Spleen (tissue), 11 donors: ENCODE measurements at regions not wholly inside any gene's neighbourhood (a gene's known extent, or its start where the extent isn't known, plus 50 kb on each side); places are given as distances from the start of the nearest gene placed in this dataset.

ENCODE experiments used
- DNase-seq: peaks from one replicate; pipeline ENCODE4 v3.0.0-alpha.2; 2020
- H3K27ac ChIP-seq, 8 donors: fragments of 200-600 bp; sonication (generic) in 7 of 8; 1 replicate in 4 of 8; 2 replicates in 4 of 8; pipeline versions ENCODE4 v1.5.0 to v1.8.0; 2016 to 2021; ENCODE audit warnings: inconsistent platforms in 4 of 8, mild to moderate bottlenecking in 4 of 8, moderate library complexity in 1 of 8
- H3K27me3 ChIP-seq, 7 donors: fragments of 200-600 bp; sonication (generic) in 6 of 7; replicated peaks in 1 of 7; 1 replicate in 4 of 7; 2 replicates in 3 of 7; pipeline versions ENCODE4 v1.5.0 to v1.8.0; 2016 to 2021; ENCODE audit warnings: inconsistent platforms in 3 of 7, mild to moderate bottlenecking in 1 of 7
- H3K36me3 ChIP-seq, 6 donors: fragments of 200-600 bp; sonication (generic) in 5 of 6; 1 replicate in 4 of 6; 2 replicates in 2 of 6; pipeline versions ENCODE4 v1.5.0 to v1.8.0; 2016 to 2021; ENCODE audit warnings: inconsistent platforms in 2 of 6
- H3K4me1 ChIP-seq, 6 donors: fragments of 200-600 bp; sonication (generic) in 5 of 6; 1 replicate in 3 of 6; 2 replicates in 3 of 6; pipeline versions ENCODE4 v1.5.0 to v1.8.0; 2016 to 2021; ENCODE audit warnings: inconsistent platforms in 3 of 6
- H3K4me3 ChIP-seq, 8 donors: fragments of 200-600 bp; sonication (generic) in 7 of 8; 1 replicate in 4 of 8; 2 replicates in 4 of 8; pipeline versions ENCODE4 v1.5.0 to v1.8.0; 2016 to 2021; ENCODE audit warnings: inconsistent platforms in 4 of 8, mild to moderate bottlenecking in 4 of 8, moderate library complexity in 2 of 8
- H3K9me3 ChIP-seq, 8 donors: fragments of 200-600 bp; sonication (generic) in 7 of 8; 1 replicate in 4 of 8; 2 replicates in 4 of 8; pipeline versions ENCODE4 v1.5.0 to v1.8.0; 2016 to 2021; ENCODE audit warnings: inconsistent platforms in 4 of 8
- CTCF ChIP-seq, 11 experiments: fragments of 200-600 bp in 7 of 11; fragments of 450-650 bp in 4 of 11; sonication (generic) in 4 of 11; IDR thresholded peaks in 8 of 11; conservative IDR thresholded peaks in 3 of 11; 1 replicate in 7 of 11; 2 replicates in 4 of 11; pipeline versions ENCODE4 v1.4.0 to v1.8.0; 2016 to 2021; ENCODE audit warnings: antibody characterized with exemption in 11 of 11, inconsistent platforms in 4 of 11, mild to moderate bottlenecking in 1 of 11
- POLR2A ChIP-seq, 3 donors: fragments of 450-650 bp; IDR thresholded peaks; one replicate each; pipeline ENCODE4 v1.5.1; 2017; ENCODE audit warnings: antibody characterized with exemption in 3 of 3, mild to moderate bottlenecking in 1 of 3
- POLR2AphosphoS5 ChIP-seq, 3 donors: sonication (generic); formaldehyde crosslinking; IDR thresholded peaks; one replicate each; pipeline ENCODE4 v1.5.1; 2017; ENCODE audit warnings: antibody characterized with exemption in 3 of 3
- WGBS, 5 donors: extraction: QIAGEN DNeasy Blood & Tissue Kit in 3 of 5; methylation state at CpG; one replicate each; pipeline versions ENCODE4 v1.1.5 to v1.1.7; 2013 to 2018; 5-methylcytosine and 5-hydroxymethylcytosine counted together
- intact Hi-C: fragments of 100-400 bp; cut with DNase I; formaldehyde crosslinking; loops from one replicate; pipeline ENCODE4 v1.15.0; 2023; ENCODE audit warnings: low total_unique reads
- donor health status: healthy with polysubstance abuse.
- donor health status: DM: no; HTN: no; CAD: no; lungs with moderate emphysema.
- donor health status: DM: no; HTN: no; CAD: no.
- donor health status: Bipolar disorder and iron deficiency.
- donor health status: healthy.
- donor health status: DM: no; HTN: no; CAD: no.
- donor health status: DM: yes; HTN: yes; CAD: no.

GRCh38 chr13:88014527-88014926, 343.4 kb downstream of the SLITRK5 start:
- DNase-seq = no peak
- Histone ChIP-seq H3K27ac (no peak overlapping the region), H3K36me3 (no peaks in the 10 kb centered on the region), H3K9me3 (peaks cover 0 to 34% (median 11%) of the 10 kb centered on the region in 8 donors), H3K27me3 (no peaks in the 10 kb centered on the region), H3K4me3 (no peak overlapping the region), H3K4me1 (no peaks in the 10 kb centered on the region)
- TF ChIP-seq CTCF (IDR thresholded peaks at IDR 0.05 in 8 of 11, conservative IDR thresholded peaks at IDR 0.05 in 3 of 11) (no peak), POLR2AphosphoS5 (IDR thresholded peaks at IDR 0.05) (no peak), POLR2A (IDR thresholded peaks at IDR 0.05) (no peak)
- WGBS, 5 donors = 46 to 76% (median 59%) methylated on average over 2 of the region's 2 CpGs
- intact Hi-C loops = no loop called here

GRCh38 chr13:88022431-88023208, 351.4 kb downstream of the SLITRK5 start:
- intact Hi-C loops = no loop called here
- Histone ChIP-seq H3K9me3 (peaks cover 0 to 22% (median 7%) of the 10 kb centered on the region in 8 donors), H3K27me3 (no peaks in the 10 kb centered on the region), H3K4me1 (no peaks in the 10 kb centered on the region), H3K27ac (no peak overlapping the region), H3K36me3 (no peaks in the 10 kb centered on the region), H3K4me3 (no peak overlapping the region)
- WGBS, 5 donors = 39 to 56% (median 41%) methylated on average over 3 of the region's 3 CpGs
- no peak for TF ChIP-seq CTCF (IDR thresholded peaks at IDR 0.05 in 8 of 11, conservative IDR thresholded peaks at IDR 0.05 in 3 of 11)
- no peak for TF ChIP-seq POLR2A (IDR thresholded peaks at IDR 0.05)
- no peak for DNase-seq

- Histone ChIP-seq H3K4me3 (no peak overlapping the region), H3K27ac (no peak overlapping the region)
- intact Hi-C loops = no loop called here
These were observed 355.1 kb downstream of the SLITRK5 start for GRCh38 chr13:88026241-88026640.

More at GRCh38 chr13:88026241-88026640, 355.1 kb downstream of the SLITRK5 start:
- WGBS, 5 donors = 39 to 100% (median 46%) methylated on average over 1 of the region's 1 CpG
- Histone ChIP-seq H3K27me3 (no peaks in the 10 kb centered on the region), H3K4me1 (no peaks in the 10 kb centered on the region), H3K36me3 (no peaks in the 10 kb centered on the region), H3K9me3 (no peaks in the 10 kb centered on the region)
- no peak for TF ChIP-seq POLR2AphosphoS5 (IDR thresholded peaks at IDR 0.05)
- no peak for TF ChIP-seq POLR2A (IDR thresholded peaks at IDR 0.05)
- no peak for TF ChIP-seq CTCF (IDR thresholded peaks at IDR 0.05 in 8 of 11, conservative IDR thresholded peaks at IDR 0.05 in 3 of 11)
- DNase-seq = no peak
